HEK293 (cell line): ENCODE measurements at regions not wholly inside any gene's neighbourhood (a gene's known extent, or its start where the extent isn't known, plus 50 kb on each side); places are given as distances from the start of the nearest gene placed in this dataset.

Experiments used
- CTCF ChIA-PET: fragments of 350-600 bp; formaldehyde crosslinking; extraction: SDS; loops from one replicate; lab custom pipeline; 2021; ENCODE audit warnings: antibody characterized with exemption; lab: Yijun Ruan, JAX
- POLR2A ChIA-PET: fragments of 300-600 bp; formaldehyde crosslinking; extraction: SDS; loops from one replicate; lab custom pipeline; 2020; ENCODE audit warnings: antibody characterized with exemption, inconsistent platforms; lab: Yijun Ruan, JAX
- H3K27ac ChIP-seq: fragments of 200-500 bp; sonication (Bioruptor generic); 2 replicates; pipeline ENCODE4 v1.5.1; 2014; ENCODE audit warnings: low read depth, low read length, control low read depth, inconsistent platforms; ENCODE audit errors: extremely low read depth
- H3K36me3 ChIP-seq, 2 experiments: fragments of 200-500 bp in 1 of 2; sonication (Bioruptor generic) in 1 of 2; 1 replicate in 1 of 2; 2 replicates in 1 of 2; pipeline ENCODE4 v1.5.1; 2014 to 2017; ENCODE audit warnings: inconsistent platforms in 2 of 2, low read length in 2 of 2; ENCODE audit not compliant: control insufficient read depth in 2 of 2, insufficient read depth in 1 of 2
- H3K4me1 ChIP-seq: fragments of 200-500 bp; sonication (Bioruptor generic); 2 replicates; pipeline ENCODE4 v1.5.1; 2014; ENCODE audit warnings: mild to moderate bottlenecking, low read length, inconsistent platforms; ENCODE audit not compliant: control insufficient read depth, insufficient read depth
- H3K4me3 ChIP-seq: 2 replicates; pipeline ENCODE4 v1.5.1; 2011; ENCODE audit warnings: low read depth, mild to moderate bottlenecking, control low read depth, low read length, moderate library complexity
- H3K9me3 ChIP-seq: fragments of 200-500 bp; sonication (Bioruptor generic); 2 replicates; pipeline ENCODE4 v1.5.1; 2014; ENCODE audit warnings: low read depth, low read length, inconsistent platforms; ENCODE audit not compliant: control insufficient read depth, insufficient read depth
- BCL11A ChIP-seq: fragments of 450-650 bp; formaldehyde crosslinking; IDR thresholded peaks from 2 replicates; pipeline ENCODE4 v1.5.1; 2016; ENCODE audit warnings: low read depth, missing biosample characterization, missing genetic modification characterization
- TRIM28 ChIP-seq: IDR thresholded peaks from 2 replicates; pipeline ENCODE4 v1.6.1; 2011; ENCODE audit warnings: low read length, control low read depth, borderline replicate concordance
- ZBTB1 ChIP-seq: fragments of 450-650 bp; formaldehyde crosslinking; IDR thresholded peaks from 2 replicates; pipeline ENCODE4 v1.5.1; 2016; ENCODE audit warnings: missing biosample characterization, missing genetic modification characterization
- ZNF239 ChIP-seq: fragments of 450-650 bp; formaldehyde crosslinking; IDR thresholded peaks from 2 replicates; pipeline ENCODE4 v1.5.1; 2016; ENCODE audit warnings: missing biosample characterization, missing genetic modification characterization
- ZNF24 ChIP-seq: fragments of 450-650 bp; formaldehyde crosslinking; IDR thresholded peaks from 2 replicates; pipeline ENCODE4 v1.5.1; 2016; ENCODE audit warnings: missing biosample characterization, missing genetic modification characterization
- ZNF324 ChIP-seq: fragments of 450-650 bp; formaldehyde crosslinking; IDR thresholded peaks from 2 replicates; pipeline ENCODE4 v1.5.1; 2016; ENCODE audit warnings: missing biosample characterization, missing genetic modification characterization
- ZNF335 ChIP-seq: fragments of 450-650 bp; formaldehyde crosslinking; conservative IDR thresholded peaks from 2 replicates; pipeline ENCODE4 v1.5.1; 2016; ENCODE audit warnings: missing biosample characterization, missing genetic modification characterization
- ZNF350 ChIP-seq: fragments of 450-650 bp; formaldehyde crosslinking; IDR thresholded peaks from 2 replicates; pipeline ENCODE4 v1.5.0; 2017; ENCODE audit warnings: missing biosample characterization, mild to moderate bottlenecking, missing genetic modification characterization
- ZNF473 ChIP-seq: fragments of 450-650 bp; formaldehyde crosslinking; IDR thresholded peaks from 2 replicates; pipeline ENCODE4 v1.5.1; 2017; ENCODE audit warnings: missing biosample characterization, missing genetic modification characterization
- ZNF518A ChIP-seq: fragments of 450-650 bp; formaldehyde crosslinking; conservative IDR thresholded peaks from 2 replicates; pipeline ENCODE4 v1.5.1; 2016; ENCODE audit warnings: low read depth, missing biosample characterization, missing genetic modification characterization
- ZNF639 ChIP-seq: fragments of 450-650 bp; formaldehyde crosslinking; IDR thresholded peaks from 2 replicates; pipeline ENCODE4 v1.5.1; 2016; ENCODE audit warnings: missing biosample characterization, missing genetic modification characterization
- ZNF768 ChIP-seq: fragments of 450-650 bp; formaldehyde crosslinking; IDR thresholded peaks from 2 replicates; pipeline ENCODE4 v1.5.1; 2018; ENCODE audit warnings: missing biosample characterization, mild to moderate bottlenecking, missing genetic modification characterization
- ZNF830 ChIP-seq: fragments of 450-650 bp; IDR thresholded peaks from 2 replicates; pipeline ENCODE4 v1.5.0; 2018; ENCODE audit warnings: missing biosample characterization, missing genetic modification characterization, low read depth, mild to moderate bottlenecking, moderate library complexity
- ZSCAN16 ChIP-seq: fragments of 450-650 bp; formaldehyde crosslinking; IDR thresholded peaks from 2 replicates; pipeline ENCODE4 v1.5.1; 2016; ENCODE audit warnings: missing biosample characterization, missing genetic modification characterization
- ZSCAN30 ChIP-seq: fragments of 450-650 bp; IDR thresholded peaks from 2 replicates; pipeline ENCODE4 v1.5.1; 2018; ENCODE audit warnings: missing biosample characterization, mild to moderate bottlenecking, missing genetic modification characterization, moderate library complexity
- TF ChIP-seq, protein P1 (sequence below): fragments of 450-650 bp; formaldehyde crosslinking; IDR thresholded peaks from 2 replicates; pipeline ENCODE4 v1.5.1; 2016; ENCODE audit warnings: missing biosample characterization, missing genetic modification characterization
- TF ChIP-seq, protein P2 (sequence below): fragments of 450-650 bp; formaldehyde crosslinking; IDR thresholded peaks from 2 replicates; pipeline ENCODE4 v1.5.1; 2016; ENCODE audit warnings: missing biosample characterization, missing genetic modification characterization
- TF ChIP-seq, protein P3 (sequence below): fragments of 450-650 bp; formaldehyde crosslinking; IDR thresholded peaks from 2 replicates; pipeline ENCODE4 v1.5.1; 2017; ENCODE audit warnings: missing biosample characterization, missing genetic modification characterization
- TF ChIP-seq, protein P4 (sequence below): sonication (generic); formaldehyde crosslinking; IDR thresholded peaks from 2 replicates; pipeline ENCODE4 v1.8.1; 2022; ENCODE audit warnings: mild to moderate bottlenecking, moderate library complexity, missing genetic modification reagents

- TF ChIP-seq ZBTB1 (no peak), ZNF239 (tag by site-specific recombination) (no peak), TRIM28 (peak; percentile 45; the same call in 1 of the 2 replicates), ZNF830 (tag by site-specific recombination) (no peak), ZNF639 (no peak), BCL11A (no peak), ZSCAN16 (tag by site-specific recombination) (no peak), ZNF335 (tag by site-specific recombination) (no peak), ZNF24 (tag by site-specific recombination) (no peak), ZNF518A (0 out of 2 replicates have a peak, but pooled peaks have one; percentile 29), ZNF324 (tag by site-specific recombination) (no peak), ZNF350 (0 out of 2 replicates have a peak, but pooled peaks have one; percentile 11)
- TF ChIP-seq, protein P1, sequence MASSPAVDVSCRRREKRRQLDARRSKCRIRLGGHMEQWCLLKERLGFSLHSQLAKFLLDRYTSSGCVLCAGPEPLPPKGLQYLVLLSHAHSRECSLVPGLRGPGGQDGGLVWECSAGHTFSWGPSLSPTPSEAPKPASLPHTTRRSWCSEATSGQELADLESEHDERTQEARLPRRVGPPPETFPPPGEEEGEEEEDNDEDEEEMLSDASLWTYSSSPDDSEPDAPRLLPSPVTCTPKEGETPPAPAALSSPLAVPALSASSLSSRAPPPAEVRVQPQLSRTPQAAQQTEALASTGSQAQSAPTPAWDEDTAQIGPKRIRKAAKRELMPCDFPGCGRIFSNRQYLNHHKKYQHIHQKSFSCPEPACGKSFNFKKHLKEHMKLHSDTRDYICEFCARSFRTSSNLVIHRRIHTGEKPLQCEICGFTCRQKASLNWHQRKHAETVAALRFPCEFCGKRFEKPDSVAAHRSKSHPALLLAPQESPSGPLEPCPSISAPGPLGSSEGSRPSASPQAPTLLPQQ (tag by site-specific recombination) = peak; percentile 59
- TF ChIP-seq, protein P2, sequence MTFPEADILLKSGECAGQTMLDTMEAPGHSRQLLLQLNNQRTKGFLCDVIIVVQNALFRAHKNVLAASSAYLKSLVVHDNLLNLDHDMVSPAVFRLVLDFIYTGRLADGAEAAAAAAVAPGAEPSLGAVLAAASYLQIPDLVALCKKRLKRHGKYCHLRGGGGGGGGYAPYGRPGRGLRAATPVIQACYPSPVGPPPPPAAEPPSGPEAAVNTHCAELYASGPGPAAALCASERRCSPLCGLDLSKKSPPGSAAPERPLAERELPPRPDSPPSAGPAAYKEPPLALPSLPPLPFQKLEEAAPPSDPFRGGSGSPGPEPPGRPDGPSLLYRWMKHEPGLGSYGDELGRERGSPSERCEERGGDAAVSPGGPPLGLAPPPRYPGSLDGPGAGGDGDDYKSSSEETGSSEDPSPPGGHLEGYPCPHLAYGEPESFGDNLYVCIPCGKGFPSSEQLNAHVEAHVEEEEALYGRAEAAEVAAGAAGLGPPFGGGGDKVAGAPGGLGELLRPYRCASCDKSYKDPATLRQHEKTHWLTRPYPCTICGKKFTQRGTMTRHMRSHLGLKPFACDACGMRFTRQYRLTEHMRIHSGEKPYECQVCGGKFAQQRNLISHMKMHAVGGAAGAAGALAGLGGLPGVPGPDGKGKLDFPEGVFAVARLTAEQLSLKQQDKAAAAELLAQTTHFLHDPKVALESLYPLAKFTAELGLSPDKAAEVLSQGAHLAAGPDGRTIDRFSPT = peak; percentile 26; the same call in 1 of the 2 replicates
- TF ChIP-seq, protein P3, sequence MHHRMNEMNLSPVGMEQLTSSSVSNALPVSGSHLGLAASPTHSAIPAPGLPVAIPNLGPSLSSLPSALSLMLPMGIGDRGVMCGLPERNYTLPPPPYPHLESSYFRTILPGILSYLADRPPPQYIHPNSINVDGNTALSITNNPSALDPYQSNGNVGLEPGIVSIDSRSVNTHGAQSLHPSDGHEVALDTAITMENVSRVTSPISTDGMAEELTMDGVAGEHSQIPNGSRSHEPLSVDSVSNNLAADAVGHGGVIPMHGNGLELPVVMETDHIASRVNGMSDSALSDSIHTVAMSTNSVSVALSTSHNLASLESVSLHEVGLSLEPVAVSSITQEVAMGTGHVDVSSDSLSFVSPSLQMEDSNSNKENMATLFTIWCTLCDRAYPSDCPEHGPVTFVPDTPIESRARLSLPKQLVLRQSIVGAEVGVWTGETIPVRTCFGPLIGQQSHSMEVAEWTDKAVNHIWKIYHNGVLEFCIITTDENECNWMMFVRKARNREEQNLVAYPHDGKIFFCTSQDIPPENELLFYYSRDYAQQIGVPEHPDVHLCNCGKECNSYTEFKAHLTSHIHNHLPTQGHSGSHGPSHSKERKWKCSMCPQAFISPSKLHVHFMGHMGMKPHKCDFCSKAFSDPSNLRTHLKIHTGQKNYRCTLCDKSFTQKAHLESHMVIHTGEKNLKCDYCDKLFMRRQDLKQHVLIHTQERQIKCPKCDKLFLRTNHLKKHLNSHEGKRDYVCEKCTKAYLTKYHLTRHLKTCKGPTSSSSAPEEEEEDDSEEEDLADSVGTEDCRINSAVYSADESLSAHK (tag by site-specific recombination) = no peak
Observed at GRCh38 chr6:99187429-99187828, 162.0 kb downstream of the FAXC start (continued).

GRCh38 chr6:99186417-99186816 is 163.1 kb downstream of the FAXC start:
- Histone ChIP-seq H3K27ac (no peak overlapping the region), H3K4me1 (no peaks in the 10 kb centered on the region), H3K36me3 (no peaks in the 10 kb centered on the region), H3K9me3 (no peaks in the 10 kb centered on the region), H3K4me3 (no peak overlapping the region)
- TF ChIP-seq ZNF473 (tag by site-specific recombination) (no peak), ZSCAN30 (tag by site-specific recombination) (no peak), ZNF768 (no peak)
- TF ChIP-seq, protein P4, sequence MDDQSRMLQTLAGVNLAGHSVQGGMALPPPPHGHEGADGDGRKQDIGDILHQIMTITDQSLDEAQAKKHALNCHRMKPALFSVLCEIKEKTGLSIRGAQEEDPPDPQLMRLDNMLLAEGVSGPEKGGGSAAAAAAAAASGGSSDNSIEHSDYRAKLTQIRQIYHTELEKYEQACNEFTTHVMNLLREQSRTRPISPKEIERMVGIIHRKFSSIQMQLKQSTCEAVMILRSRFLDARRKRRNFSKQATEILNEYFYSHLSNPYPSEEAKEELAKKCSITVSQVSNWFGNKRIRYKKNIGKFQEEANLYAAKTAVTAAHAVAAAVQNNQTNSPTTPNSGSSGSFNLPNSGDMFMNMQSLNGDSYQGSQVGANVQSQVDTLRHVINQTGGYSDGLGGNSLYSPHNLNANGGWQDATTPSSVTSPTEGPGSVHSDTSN = no peak
- ChIA-PET POLR2A (no interaction called here), CTCF (no interaction called here)
